Keratinocyte (primary cell): ENCODE measurements at regions not wholly inside any gene's neighbourhood (a gene's known extent, or its start where the extent isn't known, plus 50 kb on each side); places are given as distances from the start of the nearest gene placed in this dataset.

Source experiments
- DNase-seq: peaks from one replicate; pipeline ENCODE4 v3.0.0-alpha.2; 2011; ENCODE audit warnings: low read depth, missing footprints, low spot score
- FAIRE-seq: peaks from 2 replicates; lab custom pipeline; 2011; peaks lifted over from hg19 to GRCh38; lab: Jason Lieb, UNC
- H2AFZ ChIP-seq: 2 replicates; pipeline ENCODE4 v1.6.0; 2012; ENCODE audit warnings: low read length, control low read depth, inconsistent platforms; ENCODE audit not compliant: control insufficient read depth
- H3K27ac ChIP-seq: 2 replicates; pipeline ENCODE4 v1.5.1; 2011; ENCODE audit warnings: low read length; ENCODE audit not compliant: control insufficient read depth, insufficient read depth
- H3K27me3 ChIP-seq: 3 replicates; pipeline ENCODE4 v1.6.0; 2011; ENCODE audit warnings: low read length; ENCODE audit not compliant: control insufficient read depth, insufficient read depth; ENCODE audit errors: extremely low read depth
- H3K36me3 ChIP-seq, 2 experiments: 2 replicates in 1 of 2; 3 replicates in 1 of 2; pipeline ENCODE4 v1.5.1; 2011; ENCODE audit warnings: low read length in 2 of 2, mild to moderate bottlenecking in 1 of 2; ENCODE audit not compliant: control insufficient read depth in 2 of 2, insufficient read depth in 2 of 2; ENCODE audit errors: extremely low read depth in 1 of 2
- H3K4me1 ChIP-seq: 3 replicates; pipeline ENCODE4 v1.5.1; 2011; ENCODE audit warnings: low read length; ENCODE audit not compliant: control insufficient read depth, insufficient read depth; ENCODE audit errors: extremely low read depth
- H3K4me2 ChIP-seq: 3 replicates; pipeline ENCODE4 v1.6.0; 2011; ENCODE audit warnings: low read depth, low read length; ENCODE audit not compliant: control insufficient read depth, insufficient read depth; ENCODE audit errors: extremely low read depth
- H3K4me3 ChIP-seq, 3 experiments: fragments of 200-600 bp in 1 of 3; sonication (generic) in 1 of 3; 2 replicates in 2 of 3; 3 replicates in 1 of 3; pipeline ENCODE4 v1.5.1; 2011 to 2016; ENCODE audit warnings: low read length in 3 of 3, mild to moderate bottlenecking in 3 of 3, control low read depth in 2 of 3, inconsistent platforms in 1 of 3, low read depth in 1 of 3, mixed read lengths in 1 of 3, mixed run types in 1 of 3, moderate library complexity in 1 of 3; ENCODE audit not compliant: control insufficient read depth in 2 of 3, insufficient read depth in 2 of 3; ENCODE audit errors: extremely low read depth in 1 of 3
- H3K79me2 ChIP-seq: 2 replicates; pipeline ENCODE4 v1.6.0; 2012; ENCODE audit warnings: low read length; ENCODE audit not compliant: control insufficient read depth, insufficient read depth
- H3K9ac ChIP-seq: 3 replicates; pipeline ENCODE4 v1.6.0; 2011; ENCODE audit warnings: low read length; ENCODE audit not compliant: control insufficient read depth, insufficient read depth; ENCODE audit errors: extremely low read depth
- H3K9me1 ChIP-seq: 3 replicates; pipeline ENCODE4 v1.6.0; 2011; ENCODE audit warnings: low read length; ENCODE audit not compliant: control insufficient read depth, insufficient read depth; ENCODE audit errors: extremely low read depth
- H3K9me3 ChIP-seq: 2 replicates; pipeline ENCODE4 v1.5.1; 2012; ENCODE audit warnings: low read depth, low read length; ENCODE audit not compliant: control insufficient read depth
- H4K20me1 ChIP-seq: 3 replicates; pipeline ENCODE4 v1.6.0; 2011; ENCODE audit warnings: low read length; ENCODE audit not compliant: control insufficient read depth, insufficient read depth; ENCODE audit errors: extremely low read depth
- CTCF ChIP-seq, 3 experiments: IDR thresholded peaks in 1 of 3; conservative IDR thresholded peaks in 1 of 3; optimal IDR thresholded peaks in 1 of 3; 2 replicates in 2 of 3; 3 replicates in 1 of 3; pipeline versions ENCODE3 to v1.5.1; 2011; ENCODE audit warnings: low read length in 3 of 3, mild to moderate bottlenecking in 3 of 3, moderate library complexity in 2 of 3, control low read depth in 1 of 3, inconsistent platforms in 1 of 3; ENCODE audit not compliant: insufficient read depth in 2 of 3; ENCODE audit errors: extremely low read depth in 1 of 3
- EZH2 ChIP-seq: IDR thresholded peaks from one replicate; pipeline ENCODE4 v1.6.1; 2012; ENCODE audit warnings: inconsistent platforms, mild to moderate bottlenecking, low read length, moderate library complexity
- dilution Hi-C: fragments of 300-500 bp; cut with MboI; formaldehyde crosslinking; loops from one replicate; pipeline ENCODE4 v1.7.0; 2020; ENCODE audit warnings: low sequenced_read_pairs; ENCODE audit not compliant: extremely low pct_ligation_motif_present

DNA sequence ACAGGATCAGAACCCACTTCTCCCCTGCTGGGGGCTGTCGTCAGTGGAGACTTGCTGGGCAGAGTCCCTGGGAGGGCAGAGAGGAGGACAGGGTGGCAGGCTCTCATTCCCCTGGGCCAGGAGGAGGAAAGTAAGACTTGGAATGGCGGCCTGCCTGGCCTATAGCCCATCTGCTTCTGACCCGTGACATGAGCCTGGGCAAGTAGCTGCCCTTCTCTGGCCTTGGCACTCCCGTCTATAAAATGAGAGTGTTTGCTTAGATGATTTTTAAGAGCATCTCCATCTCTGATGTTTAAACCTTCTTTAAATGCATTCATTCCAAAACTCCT, 173.0 kb downstream of the DDX1 start:
- Histone ChIP-seq H3K9me1 (no peaks in the 10 kb centered on the region), H3K36me3 (no peaks in the 10 kb centered on the region), H3K27ac (no peak overlapping the region), H3K4me2 (no peak overlapping the region), H3K9me3 (no peaks in the 10 kb centered on the region), H3K9ac (no peak overlapping the region), H3K79me2 (no peaks in the 10 kb centered on the region), H2AFZ (no peak overlapping the region), H3K27me3 (no peaks in the 10 kb centered on the region), H3K4me3 (no peak overlapping the region), H3K4me1 (no peaks in the 10 kb centered on the region), H4K20me1 (no peaks in the 10 kb centered on the region)
- FAIRE-seq (no peak), DNase-seq (no peak)
- TF ChIP-seq EZH2, result no peak
- TF ChIP-seq CTCF (optimal IDR thresholded peaks at IDR 0.05 in 1 of 3, IDR thresholded peaks at IDR 0.05 in 1 of 3, conservative IDR thresholded peaks at IDR 0.05 in 1 of 3; ENCODE audit: extremely low read depth in 1 of 3, insufficient read depth in 2 of 3, low read length in 3 of 3), result no peak
- dilution Hi-C loops, result no loop called here

GRCh38 chr2:15765211-15765610, 173.5 kb downstream of the DDX1 start:
- Histone ChIP-seq H3K79me2 (no peaks in the 10 kb centered on the region), H3K27me3 (no peaks in the 10 kb centered on the region), H3K27ac (no peak overlapping the region), H2AFZ (no peak overlapping the region), H3K9ac (no peak overlapping the region), H3K4me2 (no peak overlapping the region), H3K4me1 (no peaks in the 10 kb centered on the region), H3K9me3 (no peaks in the 10 kb centered on the region), H3K9me1 (no peaks in the 10 kb centered on the region), H3K36me3 (no peaks in the 10 kb centered on the region), H4K20me1 (no peaks in the 10 kb centered on the region), H3K4me3 (no peak overlapping the region)
- dilution Hi-C loops, result no loop called here
- FAIRE-seq (no peak), DNase-seq (no peak)
- TF ChIP-seq CTCF (optimal IDR thresholded peaks at IDR 0.05 in 1 of 3, IDR thresholded peaks at IDR 0.05 in 1 of 3, conservative IDR thresholded peaks at IDR 0.05 in 1 of 3; ENCODE audit: extremely low read depth in 1 of 3, insufficient read depth in 2 of 3, low read length in 3 of 3) (no peak), EZH2 (no peak)
